A673 (cell line): ENCODE measurements at regions not wholly inside any gene's neighbourhood (a gene's known extent, or its start where the extent isn't known, plus 50 kb on each side); places are given as distances from the start of the nearest gene placed in this dataset.

ENCODE experiments used
- BruUV-seq: library from RNA; stranded (reverse); fragments of 400-500 nt; replicated peaks from 2 replicates; lab custom pipeline; 2021; lab: Mats Ljungman, UMichigan
- CTCF ChIA-PET: fragments of 300-600 bp; sonication (Branson Sonifier 250); formaldehyde crosslinking; loops from one replicate; lab custom pipeline; 2022; ENCODE audit warnings: antibody characterized with exemption; lab: Charles Lee
- POLR2A ChIA-PET: fragments of 300-600 bp; sonication (Branson Sonifier 250); formaldehyde crosslinking; loops from one replicate; lab custom pipeline; 2022; ENCODE audit warnings: antibody characterized with exemption; ENCODE audit not compliant: low non-redundant PET; lab: Charles Lee
- DNase-seq: peaks from one replicate; pipeline ENCODE4 v3.0.0-alpha.2; 2015; ENCODE audit warnings: low spot score
- H3K27ac ChIP-seq: fragments of 200-600 bp; sonication (generic); 2 replicates; pipeline ENCODE4 v1.5.1; 2016; ENCODE audit warnings: mixed run types, low read depth, mild to moderate bottlenecking, mixed read lengths, antibody characterized with exemption, low read length; ENCODE audit not compliant: poor library complexity, severe bottlenecking
- H3K27me3 ChIP-seq: fragments of 200-600 bp; sonication (generic); replicated peaks from 2 replicates; pipeline ENCODE4 v1.6.1; 2017; ENCODE audit warnings: mixed run types, low read depth, mild to moderate bottlenecking, mixed read lengths, antibody characterized with exemption, low read length; ENCODE audit not compliant: insufficient read depth, poor library complexity
- H3K36me3 ChIP-seq: fragments of 200-600 bp; sonication (generic); 2 replicates; pipeline ENCODE4 v1.6.1; 2016; ENCODE audit warnings: mixed run types, mild to moderate bottlenecking, mixed read lengths, antibody characterized with exemption, low read length; ENCODE audit not compliant: insufficient read depth, poor library complexity, severe bottlenecking
- H3K4me1 ChIP-seq: fragments of 200-600 bp; sonication (generic); 2 replicates; pipeline ENCODE4 v1.6.1; 2017; ENCODE audit warnings: mixed run types, mild to moderate bottlenecking, mixed read lengths, antibody characterized with exemption, low read length; ENCODE audit not compliant: insufficient read depth, poor library complexity, severe bottlenecking
- H3K4me3 ChIP-seq: fragments of 200-600 bp; sonication (generic); 2 replicates; pipeline ENCODE4 v1.5.1; 2016; ENCODE audit warnings: low read depth, mixed run types, mild to moderate bottlenecking, mixed read lengths, low read length; ENCODE audit not compliant: poor library complexity, severe bottlenecking
- H3K9me3 ChIP-seq: fragments of 200-600 bp; sonication (generic); 2 replicates; pipeline ENCODE4 v1.6.1; 2016; ENCODE audit warnings: mixed run types, low read depth, mild to moderate bottlenecking, mixed read lengths, antibody characterized with exemption, low read length; ENCODE audit not compliant: poor library complexity, severe bottlenecking
- CTCF ChIP-seq: fragments of 300-800, 200-600 bp; sonication (generic); conservative IDR thresholded peaks from 2 replicates; pipeline ENCODE4 v1.5.1; 2017; ENCODE audit warnings: low read depth, mild to moderate bottlenecking, antibody characterized with exemption, low read length, moderate library complexity, mixed read lengths
- EZH2 ChIP-seq: fragments of 200-600 bp; sonication (generic); IDR thresholded peaks from 2 replicates; pipeline ENCODE4 v1.6.1; 2017; ENCODE audit warnings: borderline replicate concordance, low read depth, mild to moderate bottlenecking, mixed read lengths, antibody characterized with exemption, low read length; ENCODE audit not compliant: poor library complexity, severe bottlenecking
- intact Hi-C: fragments of 100-400 bp; cut with micrococcal nuclease; formaldehyde crosslinking; loops from one replicate; pipeline ENCODE4 v1.10.0; 2022; ENCODE audit not compliant: unreplicated experiment

GRCh38 chr4:36394352-36394903 lies 113.0 kb downstream of the DTHD1 start:
- Histone ChIP-seq H3K4me3 (no peak overlapping the region), H3K27ac (no peak overlapping the region), H3K27me3 (no peaks in the 10 kb centered on the region), H3K4me1 (peaks cover 5% of the 10 kb centered on the region), H3K9me3 (no peaks in the 10 kb centered on the region), H3K36me3 (no peaks in the 10 kb centered on the region)
- POLR2A ChIA-PET, result no interaction called here
- CTCF ChIA-PET, result no interaction called here
- no peak for TF ChIP-seq EZH2
- TF ChIP-seq CTCF, result no peak
- intact Hi-C loops, result no loop called here
- no TSS peak for BruUV-seq
- DNase-seq, result no peak

GRCh38 chr4:36399762-36400353 lies 118.4 kb downstream of the DTHD1 start:
- no peaks in the 10 kb centered on the region for H3K36me3 ChIP-seq
- no peaks in the 10 kb centered on the region for H3K9me3 ChIP-seq
- BruUV-seq, result no TSS peak
- H3K4me1 ChIP-seq, result peaks cover 5% of the 10 kb centered on the region
- TF ChIP-seq EZH2, result no peak
- peak; percentile 61 for TF ChIP-seq CTCF
- CTCF ChIA-PET, result no interaction called here
- peaks cover 2% of the 10 kb centered on the region for H3K27me3 ChIP-seq
- no peak overlapping the region for H3K27ac ChIP-seq
- H3K4me3 ChIP-seq, result no peak overlapping the region
- POLR2A ChIA-PET, result no interaction called here
- intact Hi-C loops, result loop anchor here (2.0 kb wide), 1 partner anchor 49 kb away; no protein-coding TSS in a partner anchor
- DNase-seq, result peak; percentile 6

- CTCF ChIA-PET, result no interaction called here
- H3K4me1 ChIP-seq, result peaks cover 5% of the 10 kb centered on the region
- H3K27ac ChIP-seq, result no peak overlapping the region
- intact Hi-C loops, result no loop called here
- no peak overlapping the region for H3K4me3 ChIP-seq
- no peaks in the 10 kb centered on the region for H3K36me3 ChIP-seq
- BruUV-seq, result no TSS peak
- H3K27me3 ChIP-seq, result peaks cover 2% of the 10 kb centered on the region
- H3K9me3 ChIP-seq, result no peaks in the 10 kb centered on the region
- DNase-seq, result no peak
- TF ChIP-seq CTCF (no peak), EZH2 (no peak)
- POLR2A ChIA-PET, result no interaction called here
Observed at GRCh38 chr4:36402008-36402758, 120.8 kb downstream of the DTHD1 start.
